ENCODE measurements at regions not wholly inside any gene's neighbourhood (a gene's known extent, or its start where the extent isn't known, plus 50 kb on each side); places are given as distances from the start of the nearest gene placed in this dataset.
"Not testable (repeated sequence)": the region's sequence is repeated elsewhere in the genome, so short reads cannot be mapped to it uniquely, and the experiment has no call there.

DNA sequence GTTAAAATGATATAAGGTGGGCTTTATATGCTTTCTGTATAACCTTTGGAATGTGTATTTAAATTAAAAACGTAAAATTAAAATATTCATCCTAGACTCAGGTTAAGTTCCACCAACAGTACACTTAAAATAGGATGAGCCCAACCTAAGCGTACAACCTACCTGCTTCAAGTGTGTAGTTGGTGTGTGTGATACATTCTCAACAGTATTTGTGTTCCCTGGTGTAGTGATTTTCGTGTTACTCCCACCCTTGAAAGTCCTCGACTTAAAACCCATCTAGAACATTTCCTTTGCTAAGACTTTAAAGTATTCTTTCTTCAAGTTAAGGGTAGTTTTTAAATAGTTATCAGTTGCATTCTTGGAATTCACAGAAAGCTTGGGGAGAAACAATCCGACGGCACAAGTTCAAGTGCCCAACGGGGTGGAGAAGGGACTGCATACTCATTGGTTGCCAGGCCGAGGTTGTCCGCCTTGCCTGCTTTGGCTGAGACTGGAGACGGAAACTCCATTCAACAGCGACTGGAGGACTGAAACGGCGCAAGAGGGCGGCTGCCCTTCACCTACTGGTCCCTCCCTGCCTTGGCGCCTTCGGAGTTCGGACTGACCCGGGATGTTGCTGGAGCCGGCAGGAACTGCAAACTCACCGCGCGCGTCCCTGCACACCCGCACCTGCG is 133.7 kb downstream of the FAM72C start:
- not testable (repeated sequence) for H3K4ac ChIP-seq (ENCODE audit: low read depth, low read length); H3K18ac ChIP-seq (ENCODE audit: low read length); H3K56ac ChIP-seq (ENCODE audit: low read length); H3K4me1 ChIP-seq (ENCODE audit: control insufficient read depth, low read depth, low read length); H3K4me3 ChIP-seq (ENCODE audit: low read length); H3K79me2 ChIP-seq (ENCODE audit: control insufficient read depth, insufficient read depth, low read length); H3K79me1 ChIP-seq (ENCODE audit: low read length); H2BK15ac ChIP-seq (replicated peaks; ENCODE audit: low read depth); H4K8ac ChIP-seq (ENCODE audit: low read depth, low read length); H3K23ac ChIP-seq (ENCODE audit: low read length); H2BK120ac ChIP-seq (ENCODE audit: low read depth, low read length); H4K5ac ChIP-seq (ENCODE audit: low read length); H2BK5ac ChIP-seq (ENCODE audit: low read length); H3K27me3 ChIP-seq (ENCODE audit: insufficient read depth, low read length, poor library complexity); H3K27ac ChIP-seq (ENCODE audit: low read depth, low read length); H3K36me3 ChIP-seq (ENCODE audit: control insufficient read depth, insufficient read depth, low read length); H3K9ac ChIP-seq (ENCODE audit: low read length); H3K4me2 ChIP-seq (ENCODE audit: low read length); H2AK5ac ChIP-seq (ENCODE audit: low read length)
- WGBS (ENCODE audit: extremely low coverage, insufficient coverage, low lambda C conversion rate), result no CpG with 5 or more reads among the region's 25 CpGs
- peak; percentile 11 for DNase-seq

DNA sequence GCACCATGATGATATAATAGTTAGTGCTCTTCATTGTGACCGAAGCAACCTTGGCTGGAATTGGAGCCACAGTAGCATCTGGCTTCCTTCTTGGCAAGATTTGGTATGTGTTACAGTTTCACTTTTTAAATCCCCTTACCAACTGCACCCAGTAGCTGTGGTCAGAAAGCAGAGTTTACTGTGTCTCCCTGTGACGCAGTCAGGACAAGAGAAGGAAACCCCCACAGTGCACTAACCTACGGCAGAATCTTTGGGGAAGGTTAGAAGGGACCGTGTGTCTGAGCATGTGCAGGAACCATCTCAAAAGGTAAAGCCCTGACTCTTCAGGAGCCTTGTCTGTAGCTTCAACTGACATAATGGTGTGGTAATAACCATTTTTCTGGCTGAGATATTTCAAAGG is 138.4 kb downstream of the FAM72C start:
- not testable (repeated sequence) for H3K18ac ChIP-seq (ENCODE audit: low read length); H2BK120ac ChIP-seq (ENCODE audit: low read depth, low read length); H3K23ac ChIP-seq (ENCODE audit: low read length); H3K36me3 ChIP-seq (ENCODE audit: control insufficient read depth, insufficient read depth, low read length); DNase-seq; H3K4me2 ChIP-seq (ENCODE audit: low read length); H2AK5ac ChIP-seq (ENCODE audit: low read length); H3K79me2 ChIP-seq (ENCODE audit: control insufficient read depth, insufficient read depth, low read length); H4K8ac ChIP-seq (ENCODE audit: low read depth, low read length); H2BK15ac ChIP-seq (replicated peaks; ENCODE audit: low read depth); H2BK5ac ChIP-seq (ENCODE audit: low read length); H3K79me1 ChIP-seq (ENCODE audit: low read length); H4K5ac ChIP-seq (ENCODE audit: low read length); H3K4me1 ChIP-seq (ENCODE audit: control insufficient read depth, low read depth, low read length); H3K27me3 ChIP-seq (ENCODE audit: insufficient read depth, low read length, poor library complexity); H3K27ac ChIP-seq (ENCODE audit: low read depth, low read length); H3K4me3 ChIP-seq (ENCODE audit: low read length); H3K56ac ChIP-seq (ENCODE audit: low read length); H3K9ac ChIP-seq (ENCODE audit: low read length); H3K4ac ChIP-seq (ENCODE audit: low read depth, low read length)
- no CpG with 5 or more reads among the region's 4 CpGs for WGBS (ENCODE audit: extremely low coverage, insufficient coverage, low lambda C conversion rate)

- not testable (repeated sequence) for H4K8ac ChIP-seq (ENCODE audit: low read depth, low read length); H3K23ac ChIP-seq (ENCODE audit: low read length); H4K5ac ChIP-seq (ENCODE audit: low read length); H2BK5ac ChIP-seq (ENCODE audit: low read length); H3K4me3 ChIP-seq (ENCODE audit: low read length); H3K36me3 ChIP-seq (ENCODE audit: control insufficient read depth, insufficient read depth, low read length); H3K79me2 ChIP-seq (ENCODE audit: control insufficient read depth, insufficient read depth, low read length); H3K4me2 ChIP-seq (ENCODE audit: low read length); H2BK120ac ChIP-seq (ENCODE audit: low read depth, low read length); H3K79me1 ChIP-seq (ENCODE audit: low read length); H3K4me1 ChIP-seq (ENCODE audit: control insufficient read depth, low read depth, low read length); H3K27me3 ChIP-seq (ENCODE audit: insufficient read depth, low read length, poor library complexity); H3K18ac ChIP-seq (ENCODE audit: low read length); H3K27ac ChIP-seq (ENCODE audit: low read depth, low read length); H2BK15ac ChIP-seq (replicated peaks; ENCODE audit: low read depth); DNase-seq; H3K4ac ChIP-seq (ENCODE audit: low read depth, low read length); H3K56ac ChIP-seq (ENCODE audit: low read length); H2AK5ac ChIP-seq (ENCODE audit: low read length); H3K9ac ChIP-seq (ENCODE audit: low read length)
- WGBS (ENCODE audit: extremely low coverage, insufficient coverage, low lambda C conversion rate), result no CpG with 5 or more reads among the region's 5 CpGs
Observed at GRCh38 chr1:143832379-143832716, 139.4 kb downstream of the FAM72C start.

GRCh38 chr1:143831479-143832378 is 140.1 kb downstream of the FAM72C start:
- H3K4me3 ChIP-seq (ENCODE audit: low read length); H3K27me3 ChIP-seq (ENCODE audit: insufficient read depth, low read length, poor library complexity); H3K18ac ChIP-seq (ENCODE audit: low read length); H3K27ac ChIP-seq (ENCODE audit: low read depth, low read length); H3K79me2 ChIP-seq (ENCODE audit: control insufficient read depth, insufficient read depth, low read length); H3K4me1 ChIP-seq (ENCODE audit: control insufficient read depth, low read depth, low read length); H3K4ac ChIP-seq (ENCODE audit: low read depth, low read length); H4K5ac ChIP-seq (ENCODE audit: low read length); H3K9ac ChIP-seq (ENCODE audit: low read length); H2BK5ac ChIP-seq (ENCODE audit: low read length); H3K56ac ChIP-seq (ENCODE audit: low read length); H3K79me1 ChIP-seq (ENCODE audit: low read length); H2BK120ac ChIP-seq (ENCODE audit: low read depth, low read length); H3K4me2 ChIP-seq (ENCODE audit: low read length); H3K36me3 ChIP-seq (ENCODE audit: control insufficient read depth, insufficient read depth, low read length); H2BK15ac ChIP-seq (replicated peaks; ENCODE audit: low read depth); H2AK5ac ChIP-seq (ENCODE audit: low read length); H4K8ac ChIP-seq (ENCODE audit: low read depth, low read length); DNase-seq; H3K23ac ChIP-seq (ENCODE audit: low read length): not testable (repeated sequence)
- no CpG with 5 or more reads among the region's 34 CpGs for whole genome bisulfite sequencing (ENCODE audit: extremely low coverage, insufficient coverage, low lambda C conversion rate)

DNA sequence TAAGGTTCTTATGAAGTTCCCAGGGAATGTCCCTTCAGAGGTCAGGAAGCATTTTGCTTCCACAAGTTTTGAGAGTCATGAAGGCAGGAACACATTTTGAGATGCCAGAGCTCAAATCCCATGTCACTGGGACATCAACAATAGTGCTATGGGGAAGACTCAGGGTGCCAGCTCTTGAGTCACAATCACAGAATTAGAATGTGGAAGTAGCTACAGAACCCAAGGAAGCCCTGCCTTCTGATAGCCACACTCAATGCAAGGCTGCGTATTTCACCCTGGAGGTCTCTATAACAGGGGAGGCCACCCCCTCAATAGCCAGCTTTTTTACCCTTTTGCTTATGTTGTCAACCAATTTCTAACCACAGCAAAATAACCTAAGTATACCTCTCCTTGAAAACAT is 145.6 kb downstream of the FAM72C start:
- H3K4me1 ChIP-seq (ENCODE audit: control insufficient read depth, low read depth, low read length); DNase-seq; H3K36me3 ChIP-seq (ENCODE audit: control insufficient read depth, insufficient read depth, low read length); H2BK120ac ChIP-seq (ENCODE audit: low read depth, low read length); H4K5ac ChIP-seq (ENCODE audit: low read length); H4K8ac ChIP-seq (ENCODE audit: low read depth, low read length); H3K4me3 ChIP-seq (ENCODE audit: low read length); H3K79me2 ChIP-seq (ENCODE audit: control insufficient read depth, insufficient read depth, low read length); H3K18ac ChIP-seq (ENCODE audit: low read length); H2BK5ac ChIP-seq (ENCODE audit: low read length); H3K27me3 ChIP-seq (ENCODE audit: insufficient read depth, low read length, poor library complexity); H3K4me2 ChIP-seq (ENCODE audit: low read length); H2AK5ac ChIP-seq (ENCODE audit: low read length); H3K56ac ChIP-seq (ENCODE audit: low read length); H3K27ac ChIP-seq (ENCODE audit: low read depth, low read length); H3K9ac ChIP-seq (ENCODE audit: low read length); H3K23ac ChIP-seq (ENCODE audit: low read length); H3K79me1 ChIP-seq (ENCODE audit: low read length); H2BK15ac ChIP-seq (replicated peaks; ENCODE audit: low read depth); H3K4ac ChIP-seq (ENCODE audit: low read depth, low read length): not testable (repeated sequence)
- no CpG with 5 or more reads among the region's 1 CpG for WGBS (ENCODE audit: extremely low coverage, insufficient coverage, low lambda C conversion rate)

Data from mesendoderm (in vitro differentiated cells).